PC-3 (cell line): ENCODE measurements at regions not wholly inside any gene's neighbourhood (a gene's known extent, or its start where the extent isn't known, plus 50 kb on each side); places are given as distances from the start of the nearest gene placed in this dataset.

Source experiments
- ATAC-seq: fragments of 200-7000 bp; cut with Tn5 transposase; 2 replicates; pipeline ENCODE4 v1.9.1; 2020; ENCODE audit warnings: mild to moderate bottlenecking, moderate library complexity
- BruUV-seq: library from RNA; stranded (reverse); fragments of 400-500 nt; replicated peaks from 2 replicates; lab custom pipeline; 2021; lab: Mats Ljungman, UMichigan
- CTCF ChIA-PET: fragments of 300-600 bp; sonication (Branson Sonifier 250); formaldehyde crosslinking; loops from one replicate; lab custom pipeline; 2022; ENCODE audit warnings: antibody characterized with exemption; lab: Charles Lee
- POLR2A ChIA-PET: fragments of 300-600 bp; sonication (Branson Sonifier 250); formaldehyde crosslinking; loops from one replicate; lab custom pipeline; 2022; ENCODE audit warnings: antibody characterized with exemption; ENCODE audit not compliant: unreplicated experiment; lab: Charles Lee
- DNase-seq: peaks from one replicate; pipeline ENCODE4 v3.0.0-alpha.2; 2015
- H2AFZ ChIP-seq: fragments of 300-600 bp; sonication (generic); 2 replicates; pipeline ENCODE4 v1.6.0; 2016; ENCODE audit warnings: antibody characterized with exemption, low read length
- H3F3A ChIP-seq: fragments of 300-600 bp; sonication (generic); one replicate; pipeline ENCODE4 v1.6.0; 2017; ENCODE audit warnings: antibody characterized with exemption, low read length, control low read depth, mild to moderate bottlenecking; ENCODE audit not compliant: unreplicated experiment
- H3K27ac ChIP-seq: fragments of 300-600 bp; sonication (generic); 2 replicates; pipeline ENCODE4 v1.5.1; 2016; ENCODE audit warnings: mild to moderate bottlenecking, low read length
- H3K27me3 ChIP-seq: fragments of 300-600 bp; sonication (generic); 2 replicates; pipeline ENCODE4 v1.6.1; 2016; ENCODE audit warnings: low read length, mixed read lengths
- H3K36me3 ChIP-seq: fragments of 300-600 bp; sonication (generic); 2 replicates; pipeline ENCODE4 v1.6.1; 2016; ENCODE audit warnings: low read depth, mixed run types, low read length, mixed read lengths
- H3K4me1 ChIP-seq: fragments of 300-600 bp; sonication (generic); 2 replicates; pipeline ENCODE4 v1.5.1; 2016; ENCODE audit warnings: low read length; ENCODE audit not compliant: insufficient read depth
- H3K4me2 ChIP-seq: fragments of 300-600 bp; sonication (generic); 2 replicates; pipeline ENCODE4 v1.6.0; 2016; ENCODE audit warnings: low read length
- H3K4me3 ChIP-seq: fragments of 300-600 bp; sonication (generic); 2 replicates; pipeline ENCODE4 v1.5.1; 2016; ENCODE audit warnings: mild to moderate bottlenecking, low read length, mixed read lengths
- H3K79me2 ChIP-seq: fragments of 300-600 bp; sonication (generic); 2 replicates; pipeline ENCODE4 v1.6.1; 2017; ENCODE audit warnings: low read length, mixed read lengths
- H3K9ac ChIP-seq: fragments of 300-600 bp; sonication (generic); 2 replicates; pipeline ENCODE4 v1.6.0; 2016; ENCODE audit warnings: mild to moderate bottlenecking, low read length
- H3K9me2 ChIP-seq: fragments of 300-600 bp; sonication (generic); replicated peaks from 2 replicates; pipeline ENCODE4 v1.6.1; 2016; ENCODE audit warnings: mixed run types, low read length, mixed read lengths
- H3K9me3 ChIP-seq: fragments of 300-600 bp; sonication (generic); 2 replicates; pipeline ENCODE4 v1.6.1; 2016; ENCODE audit warnings: low read length, mixed read lengths
- H4K20me1 ChIP-seq: fragments of 300-600 bp; sonication (generic); 2 replicates; pipeline ENCODE4 v1.6.1; 2016; ENCODE audit warnings: low read length, mixed read lengths
- EZH2 ChIP-seq: fragments of 300-600 bp; sonication (generic); IDR thresholded peaks from one replicate; pipeline ENCODE4 v1.6.1; 2017; ENCODE audit warnings: antibody characterized with exemption, mild to moderate bottlenecking, low read length; ENCODE audit not compliant: unreplicated experiment
- EZH2phosphoT487 ChIP-seq: fragments of 300-600 bp; sonication (generic); IDR thresholded peaks from 2 replicates; pipeline ENCODE4 v1.6.1; 2018; ENCODE audit warnings: mild to moderate bottlenecking, antibody characterized with exemption, low read length, borderline replicate concordance
- intact Hi-C: fragments of 100-400 bp; cut with micrococcal nuclease; formaldehyde crosslinking; loops from 2 replicates; pipeline ENCODE4 v1.9.0; 2023
- TF ChIP-seq, protein P1 (sequence below): fragments of 300-600 bp; sonication (generic); conservative IDR thresholded peaks from 2 replicates; pipeline ENCODE4 v1.5.1; 2017; ENCODE audit warnings: antibody characterized with exemption, low read depth, mild to moderate bottlenecking, low read length

DNA sequence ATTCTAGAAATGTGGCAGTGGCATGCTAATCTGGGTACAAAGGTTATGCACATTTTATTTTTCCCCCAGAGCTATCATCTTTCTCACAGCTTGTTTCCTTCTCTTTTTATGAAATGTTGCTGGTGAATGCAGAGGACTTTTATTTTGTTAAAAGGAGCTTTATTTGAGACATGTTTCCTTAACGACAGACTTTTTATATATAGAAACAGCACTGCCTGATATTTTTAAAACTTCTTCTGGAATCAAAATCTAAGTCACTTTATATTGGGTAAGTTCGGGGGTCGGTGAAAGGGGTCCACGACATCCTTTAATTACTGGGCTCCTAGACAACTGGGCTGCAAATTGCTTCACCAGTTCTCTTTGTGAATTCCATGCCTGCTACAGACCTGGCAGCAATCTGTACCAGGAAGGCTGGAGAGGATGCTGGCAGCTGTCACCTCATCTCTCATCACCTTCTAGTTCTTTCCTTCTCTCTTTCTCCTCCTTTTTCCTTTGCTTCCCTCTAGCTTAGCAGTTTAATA lies 464.7 kb downstream of the PDCD6IP start:
- Histone ChIP-seq H4K20me1 (no peaks in the 10 kb centered on the region), H3K4me1 (no peaks in the 10 kb centered on the region), H3K27ac (no peak overlapping the region), H3K27me3 (0 out of 2 replicates have a peak, but pooled peaks cover 5% of the 10 kb centered on the region), H3K9me2 (no peaks in the 10 kb centered on the region), H3K9me3 (no peaks in the 10 kb centered on the region), H3K9ac (no peak overlapping the region), H2AFZ (no peak overlapping the region), H3K36me3 (no peaks in the 10 kb centered on the region), H3K4me2 (no peak overlapping the region), H3K79me2 (no peaks in the 10 kb centered on the region), H3F3A (no peaks in the 10 kb centered on the region), H3K4me3 (no peak overlapping the region)
- TF ChIP-seq EZH2phosphoT487, result no peak
- DNase-seq (no peak), ATAC-seq (no peak)
- intact Hi-C loops, result no loop called here
- POLR2A ChIA-PET, result no interaction called here
- no TSS peak for BruUV-seq
- CTCF ChIA-PET, result no interaction called here

DNA sequence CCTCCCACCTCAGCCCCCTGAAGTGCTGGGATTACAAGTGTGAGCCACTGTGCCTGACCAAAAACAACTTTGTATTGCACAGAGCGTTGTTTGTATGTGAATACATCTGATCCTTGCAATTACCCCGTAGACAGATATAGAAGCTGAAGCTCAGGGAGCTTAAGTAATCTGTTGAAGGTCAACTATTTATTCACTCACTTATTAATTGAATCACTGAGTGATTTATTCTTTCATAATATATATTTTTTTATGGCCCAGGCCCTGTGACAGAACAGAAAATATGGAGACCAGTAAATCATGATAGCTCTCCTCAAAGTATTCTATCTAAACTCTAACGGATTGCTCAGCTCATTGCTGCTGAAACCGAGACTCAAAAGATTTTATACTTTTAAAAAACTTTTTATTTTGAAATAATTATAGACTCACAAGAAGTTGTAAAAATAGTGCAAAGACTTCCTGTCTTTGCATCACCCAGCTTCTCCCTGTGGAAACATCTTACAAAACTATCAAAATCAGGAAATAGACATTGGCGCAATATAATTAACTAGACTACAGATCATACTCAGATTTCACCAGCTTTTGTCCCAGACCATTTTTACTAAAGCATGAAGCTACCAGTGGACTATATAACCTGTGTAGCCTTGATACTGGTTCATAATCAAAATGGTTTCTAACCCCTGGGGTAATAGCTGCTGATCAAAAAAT lies 466.1 kb downstream of the PDCD6IP start:
- Histone ChIP-seq H3K9me2 (no peaks in the 10 kb centered on the region), H4K20me1 (no peaks in the 10 kb centered on the region), H3K4me2 (no peak overlapping the region), H3K9me3 (no peaks in the 10 kb centered on the region), H3K27me3 (0 out of 2 replicates have a peak, but pooled peaks cover 5% of the 10 kb centered on the region), H2AFZ (no peak overlapping the region), H3K36me3 (no peaks in the 10 kb centered on the region), H3F3A (no peaks in the 10 kb centered on the region), H3K4me1 (no peaks in the 10 kb centered on the region), H3K9ac (no peak overlapping the region), H3K4me3 (no peak overlapping the region), H3K79me2 (no peaks in the 10 kb centered on the region), H3K27ac (no peak overlapping the region)
- ChIA-PET CTCF (no interaction called here), POLR2A (no interaction called here)
- no TSS peak for BruUV-seq
- no peak for TF ChIP-seq EZH2phosphoT487
- TF ChIP-seq, protein P1, sequence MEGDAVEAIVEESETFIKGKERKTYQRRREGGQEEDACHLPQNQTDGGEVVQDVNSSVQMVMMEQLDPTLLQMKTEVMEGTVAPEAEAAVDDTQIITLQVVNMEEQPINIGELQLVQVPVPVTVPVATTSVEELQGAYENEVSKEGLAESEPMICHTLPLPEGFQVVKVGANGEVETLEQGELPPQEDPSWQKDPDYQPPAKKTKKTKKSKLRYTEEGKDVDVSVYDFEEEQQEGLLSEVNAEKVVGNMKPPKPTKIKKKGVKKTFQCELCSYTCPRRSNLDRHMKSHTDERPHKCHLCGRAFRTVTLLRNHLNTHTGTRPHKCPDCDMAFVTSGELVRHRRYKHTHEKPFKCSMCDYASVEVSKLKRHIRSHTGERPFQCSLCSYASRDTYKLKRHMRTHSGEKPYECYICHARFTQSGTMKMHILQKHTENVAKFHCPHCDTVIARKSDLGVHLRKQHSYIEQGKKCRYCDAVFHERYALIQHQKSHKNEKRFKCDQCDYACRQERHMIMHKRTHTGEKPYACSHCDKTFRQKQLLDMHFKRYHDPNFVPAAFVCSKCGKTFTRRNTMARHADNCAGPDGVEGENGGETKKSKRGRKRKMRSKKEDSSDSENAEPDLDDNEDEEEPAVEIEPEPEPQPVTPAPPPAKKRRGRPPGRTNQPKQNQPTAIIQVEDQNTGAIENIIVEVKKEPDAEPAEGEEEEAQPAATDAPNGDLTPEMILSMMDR, result no peak
- TF ChIP-seq EZH2, result no peak
- no peak for DNase-seq
- intact Hi-C loops, result no loop called here
- ATAC-seq, result no peak

DNA sequence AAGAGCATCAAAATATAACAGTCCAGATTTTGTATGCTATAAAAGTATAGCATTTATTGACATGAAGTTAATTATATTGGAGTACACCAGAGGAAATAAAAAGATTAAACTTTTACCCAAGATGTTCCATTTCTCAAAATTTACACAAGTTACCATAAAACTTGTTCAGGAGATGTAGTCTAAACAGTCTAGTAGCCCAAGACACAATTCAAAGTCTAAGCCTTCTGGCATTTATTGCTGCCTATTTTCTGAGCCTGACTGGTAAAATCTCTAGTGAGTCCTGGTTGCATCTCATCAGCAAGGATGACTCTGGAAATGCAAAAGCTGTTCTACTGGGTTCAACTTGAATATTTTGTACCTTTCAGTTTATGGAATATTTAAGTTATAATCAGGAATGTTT lies 468.7 kb downstream of the PDCD6IP start:
- no TSS peak for BruUV-seq
- ATAC-seq (no peak), DNase-seq (no peak)
- H3K27me3 ChIP-seq, result 0 out of 2 replicates have a peak, but pooled peaks cover 5% of the 10 kb centered on the region
- intact Hi-C loops, result no loop called here
- no peak overlapping the region for H3K27ac ChIP-seq
- ChIA-PET CTCF (no interaction called here), POLR2A (no interaction called here)
- H3F3A ChIP-seq, result no peaks in the 10 kb centered on the region
- no peak overlapping the region for H2AFZ ChIP-seq
- H3K9ac ChIP-seq, result no peak overlapping the region
- H3K4me2 ChIP-seq, result no peak overlapping the region
- H3K79me2 ChIP-seq, result no peaks in the 10 kb centered on the region
- no peaks in the 10 kb centered on the region for H3K36me3 ChIP-seq
- no peaks in the 10 kb centered on the region for H3K9me2 ChIP-seq
- H4K20me1 ChIP-seq, result no peaks in the 10 kb centered on the region
- H3K4me1 ChIP-seq, result no peaks in the 10 kb centered on the region
- no peaks in the 10 kb centered on the region for H3K9me3 ChIP-seq
- TF ChIP-seq EZH2phosphoT487, result no peak
- TF ChIP-seq, protein P1, result no peak
- TF ChIP-seq EZH2, result no peak
- no peak overlapping the region for H3K4me3 ChIP-seq
